CD4-positive, alpha-beta T cell treated with Interleukin-4 for 4 hours (primary cell): ENCODE measurements at regions not wholly inside any gene's neighbourhood (a gene's known extent, or its start where the extent isn't known, plus 50 kb on each side); places are given as distances from the start of the nearest gene placed in this dataset.

Experiments
- DNase-seq: peaks from one replicate; pipeline ENCODE4 v3.0.0-alpha.2; 2020

DNA sequence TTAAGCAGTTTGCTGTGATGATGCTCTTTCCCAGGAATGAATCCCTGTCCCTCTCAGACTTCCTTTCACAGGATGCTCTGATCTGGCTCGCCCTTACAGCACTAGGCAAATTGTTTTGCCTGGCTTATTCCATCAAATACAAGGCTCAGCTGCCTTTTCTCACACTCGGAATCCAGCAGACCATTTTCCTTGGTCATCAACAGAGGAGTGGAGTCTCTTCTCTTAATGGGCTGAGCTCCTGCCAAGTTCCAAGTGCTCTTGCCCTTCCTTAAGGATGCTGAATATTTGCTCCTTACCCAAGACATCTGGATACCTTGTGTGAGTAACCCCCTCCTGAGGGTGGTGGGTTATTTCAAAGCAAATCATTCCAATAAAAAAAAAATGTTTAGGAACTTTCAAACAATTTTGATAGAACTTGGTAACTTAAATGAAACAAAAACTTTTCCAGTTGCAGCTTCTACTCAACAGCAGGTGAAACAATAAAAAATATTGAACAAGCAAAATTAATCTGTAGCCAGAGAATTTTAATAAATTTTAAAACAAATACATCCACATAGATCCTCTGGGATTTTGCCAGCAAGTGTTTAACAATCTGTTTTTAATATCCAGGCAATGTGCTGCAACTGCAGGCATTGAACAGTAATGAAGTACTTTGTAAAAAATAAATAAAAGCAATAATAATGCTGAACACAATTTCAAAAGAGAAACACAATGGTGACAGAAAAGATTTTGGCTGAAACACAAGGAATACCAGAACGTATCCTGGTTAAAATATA is 264.0 kb upstream of the FAR2 start:
- DNase-seq, result no peak

DNA sequence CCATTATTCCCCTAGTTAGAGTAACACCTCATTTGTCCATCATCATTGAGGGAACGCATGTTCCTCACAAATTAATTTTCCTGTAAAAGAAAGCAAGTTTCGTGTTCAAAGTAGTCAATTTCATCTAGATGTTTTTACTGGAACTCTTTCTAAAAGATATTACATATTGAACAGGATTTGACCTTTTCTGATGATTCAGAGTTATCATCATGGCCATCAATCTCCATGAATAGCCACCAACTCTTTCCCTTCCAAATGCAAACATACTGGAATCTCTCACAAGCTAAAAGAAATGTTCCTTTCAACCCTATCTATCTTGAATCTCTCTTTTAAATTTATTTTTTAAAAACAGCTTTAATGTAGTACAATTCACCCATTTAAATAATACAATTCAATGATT is 263.1 kb upstream of the FAR2 start:
- DNase-seq, result no peak

DNA sequence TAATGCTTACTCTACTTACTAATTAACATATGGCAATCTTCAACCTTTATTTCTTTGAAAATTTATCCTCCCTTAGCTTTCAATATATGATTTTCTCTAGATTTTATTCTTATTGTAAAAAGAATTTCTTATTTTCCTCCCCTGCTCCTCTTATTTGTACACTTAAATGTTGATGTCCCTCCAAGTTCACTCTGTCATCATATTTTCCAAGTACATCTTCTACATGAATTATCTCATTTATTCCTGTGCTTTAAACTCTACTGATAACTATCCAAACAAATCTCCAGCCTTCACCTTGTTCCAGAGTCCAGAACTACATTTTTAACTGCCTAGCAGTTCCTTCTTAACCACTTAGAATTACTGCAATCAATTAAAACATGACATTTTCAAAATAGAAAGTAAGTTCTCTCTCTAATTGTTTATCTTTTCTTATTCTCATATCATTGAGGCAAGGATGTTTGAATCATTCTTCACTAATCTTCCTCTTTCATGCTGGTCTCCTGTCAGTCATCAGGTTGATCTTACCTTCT is 261.6 kb upstream of the FAR2 start:
- no peak for DNase-seq

DNA sequence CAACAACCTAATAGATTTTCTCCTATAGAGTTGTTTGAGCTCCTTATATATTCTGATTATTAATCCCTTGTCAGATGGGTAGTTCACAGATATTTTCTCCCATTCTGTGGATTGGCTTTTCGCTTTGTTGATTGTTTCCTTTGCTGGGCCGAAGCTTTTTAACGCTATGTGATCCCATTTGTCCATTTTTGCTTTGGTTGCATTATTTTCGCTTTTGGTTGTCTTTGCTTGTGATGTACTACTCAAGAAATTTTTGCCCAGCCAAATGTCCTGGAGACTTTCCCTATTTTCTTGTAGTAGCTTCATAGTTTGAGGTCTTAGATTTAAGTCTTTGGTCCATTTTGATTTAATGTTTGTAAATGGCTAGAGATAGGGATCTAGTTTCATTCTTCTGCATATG is 258.4 kb upstream of the FAR2 start:
- DNase-seq, result no peak

DNA sequence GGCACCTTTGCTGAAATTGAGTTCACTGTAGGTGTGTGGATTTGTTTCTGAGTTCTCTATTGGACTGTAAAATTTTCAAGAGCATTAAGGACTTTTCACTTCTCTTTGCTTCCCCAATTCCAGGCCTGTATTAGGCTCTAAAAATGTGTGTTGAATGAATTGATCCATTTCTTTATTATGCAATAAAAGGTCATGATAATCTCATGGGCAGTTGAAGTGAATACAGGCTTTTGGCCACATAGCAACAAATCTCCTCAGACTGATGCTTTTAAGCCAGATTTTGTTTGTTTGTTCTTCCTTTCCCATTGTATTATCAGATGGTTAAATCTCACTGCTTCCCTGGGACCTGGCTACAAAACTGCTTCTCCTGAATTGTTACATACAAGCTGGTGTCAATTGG is 258.0 kb upstream of the FAR2 start:
- no peak for DNase-seq

DNA sequence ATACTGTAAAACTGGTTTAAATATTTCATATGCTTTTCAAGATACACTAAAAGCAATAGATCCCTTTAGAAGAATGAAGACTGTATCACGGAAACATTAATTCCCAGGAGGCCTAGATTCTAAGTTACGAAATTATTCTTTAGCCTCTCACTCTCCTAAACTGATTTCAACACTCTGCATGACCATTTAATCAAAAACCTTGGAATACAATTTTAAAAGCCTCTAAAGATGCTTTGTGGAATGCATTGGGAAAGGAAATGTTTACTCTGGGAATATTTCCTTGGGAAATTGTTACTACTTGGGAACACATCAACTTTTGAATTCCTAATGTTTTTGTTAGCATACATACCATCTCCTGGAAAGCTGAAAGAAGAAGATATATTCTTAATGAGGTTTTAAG is 255.7 kb upstream of the FAR2 start:
- no peak for DNase-seq

DNA sequence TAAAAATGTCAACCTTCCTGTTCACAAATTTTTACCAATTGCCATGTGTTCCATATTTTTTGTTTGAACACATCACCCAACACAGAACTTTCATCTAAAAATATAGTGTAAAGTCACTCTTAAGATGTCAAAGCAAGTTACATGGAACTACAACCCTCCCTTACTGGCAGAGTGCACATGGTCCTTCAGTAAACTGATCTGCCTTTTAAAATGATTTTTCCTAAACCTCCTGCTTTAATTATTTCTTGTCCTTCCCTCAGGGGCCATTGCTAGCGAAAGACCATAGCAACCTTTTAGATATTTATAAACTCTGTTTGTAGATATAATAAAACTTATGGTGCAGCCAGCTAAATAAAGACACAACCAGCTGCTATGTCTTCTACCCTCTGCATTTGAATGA is 255.2 kb upstream of the FAR2 start:
- DNase-seq, result no peak

DNA sequence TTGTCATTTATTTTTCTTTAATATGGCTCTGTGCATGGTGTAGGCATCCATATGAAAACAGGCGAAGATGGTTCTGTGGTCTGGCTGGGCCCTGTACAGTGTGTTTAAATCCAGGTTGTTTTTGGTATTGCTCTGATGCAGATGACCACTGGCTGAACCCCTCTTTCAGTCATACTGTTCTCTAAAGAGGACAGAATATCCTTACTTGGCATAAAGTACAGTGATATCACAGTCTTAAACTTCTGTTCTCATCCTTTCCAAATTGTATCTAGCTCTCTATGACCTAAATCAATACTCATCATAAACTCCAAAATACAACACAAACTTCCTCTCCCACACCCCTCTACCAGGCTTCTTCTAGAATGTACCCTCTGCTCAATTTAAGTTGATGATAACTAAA is 252.7 kb upstream of the FAR2 start:
- no peak for DNase-seq

DNA sequence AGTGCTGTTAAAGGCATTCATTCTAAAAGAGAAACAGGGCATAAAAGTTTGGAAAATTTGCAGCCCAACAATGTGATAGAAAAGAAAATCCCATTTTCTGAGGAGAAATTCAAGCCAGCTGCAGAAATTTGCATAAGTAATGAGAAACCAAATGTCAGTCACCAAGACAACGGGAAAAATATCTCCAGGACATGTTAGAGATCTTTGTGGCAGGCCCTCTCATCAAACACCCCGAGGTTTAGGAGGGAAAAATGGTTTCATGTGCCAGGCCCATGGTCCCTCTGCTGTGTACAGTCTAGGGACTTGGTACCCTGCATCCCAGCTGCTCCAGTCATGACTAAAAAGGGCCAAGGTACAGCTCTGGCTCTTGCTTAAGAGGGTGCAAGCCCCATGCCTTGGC is 251.0 kb upstream of the FAR2 start:
- no peak for DNase-seq

DNA sequence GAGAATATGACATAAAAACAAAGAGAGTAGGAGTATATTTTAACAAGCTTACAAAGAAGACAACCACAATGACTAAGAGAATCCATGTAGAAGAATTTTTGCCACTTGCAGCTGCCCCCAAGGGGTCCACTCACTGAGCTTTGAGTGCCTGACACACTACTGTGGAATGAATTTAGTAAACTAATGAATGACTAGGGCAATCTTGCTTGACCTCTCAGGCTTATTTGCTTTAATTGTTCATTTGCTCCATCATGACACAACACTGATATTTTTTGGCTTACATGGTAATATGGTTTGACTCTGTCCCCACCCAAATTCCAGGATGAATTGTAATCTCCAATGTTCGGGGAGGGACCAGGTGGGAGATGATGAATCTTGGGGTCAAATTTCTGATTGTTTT is 249.1 kb upstream of the FAR2 start:
- DNase-seq, result no peak

DNA sequence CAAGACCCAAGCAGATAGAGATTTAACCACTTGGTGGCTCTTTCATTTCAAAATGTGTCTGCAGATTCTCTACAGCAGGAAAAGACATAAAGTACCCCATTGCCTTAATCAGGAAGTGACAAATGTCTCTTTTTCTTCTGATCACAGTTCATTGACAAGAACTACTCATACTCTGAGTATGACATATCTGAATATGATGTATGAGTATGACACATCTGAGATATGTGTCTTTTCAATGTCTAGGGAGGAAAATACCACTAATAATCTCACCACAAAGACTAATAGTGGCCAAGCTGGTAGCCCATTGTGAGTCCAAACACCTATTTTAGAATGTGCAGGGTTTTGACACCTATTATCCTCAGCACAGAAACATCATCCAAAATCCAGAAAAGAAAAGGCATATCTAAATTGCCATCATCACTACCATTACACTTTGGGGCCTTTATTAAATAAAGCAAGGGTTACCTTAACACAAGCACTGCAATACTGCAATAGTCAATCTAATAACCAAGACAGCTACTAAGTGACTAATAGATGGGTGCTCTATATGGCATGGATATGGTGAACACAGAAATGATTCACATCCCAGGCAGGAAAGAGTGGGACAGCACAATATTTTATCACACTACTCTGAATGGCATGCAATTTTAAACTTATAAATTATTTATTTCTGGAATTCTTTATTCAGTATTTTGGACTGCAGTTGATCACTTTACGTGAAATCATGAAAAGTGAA is 243.7 kb upstream of the FAR2 start:
- no peak for DNase-seq

DNA sequence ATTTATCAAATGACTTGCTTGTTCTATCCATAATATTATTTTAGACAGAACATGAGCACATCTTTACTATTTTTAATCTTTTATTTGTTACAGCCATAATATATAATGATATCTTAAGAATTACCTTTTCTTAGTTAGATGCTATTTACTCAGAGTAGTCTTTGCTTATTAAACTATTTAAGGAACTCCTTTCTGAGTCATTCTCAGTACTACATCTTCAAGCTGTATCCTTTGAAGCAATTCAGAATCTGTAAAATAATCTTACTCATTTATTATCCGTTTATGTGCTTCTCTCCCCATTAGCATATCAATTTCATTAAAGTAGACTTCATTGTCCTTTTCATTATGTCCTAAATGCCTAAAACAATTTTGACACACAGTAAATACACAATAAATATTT is 240.4 kb upstream of the FAR2 start:
- DNase-seq, result no peak

DNA sequence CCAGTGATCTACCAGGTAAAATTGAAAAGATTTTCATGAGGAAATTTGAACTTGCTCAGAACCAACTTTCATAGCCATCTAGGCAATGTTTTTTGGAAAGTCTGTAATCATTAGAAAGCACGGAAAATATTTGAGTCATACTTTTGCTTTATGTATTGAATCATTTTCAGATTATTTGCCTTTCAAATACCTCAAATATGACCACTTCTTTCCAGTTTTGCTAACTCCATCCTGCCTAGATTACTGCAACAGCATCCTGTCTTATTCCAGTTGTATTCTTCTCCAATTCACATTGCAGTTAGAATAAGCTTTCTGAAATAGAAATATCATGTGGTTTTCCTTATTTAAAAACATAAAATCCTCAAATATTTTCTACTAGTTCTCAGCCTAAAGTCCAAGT is 239.8 kb upstream of the FAR2 start:
- no peak for DNase-seq

DNA sequence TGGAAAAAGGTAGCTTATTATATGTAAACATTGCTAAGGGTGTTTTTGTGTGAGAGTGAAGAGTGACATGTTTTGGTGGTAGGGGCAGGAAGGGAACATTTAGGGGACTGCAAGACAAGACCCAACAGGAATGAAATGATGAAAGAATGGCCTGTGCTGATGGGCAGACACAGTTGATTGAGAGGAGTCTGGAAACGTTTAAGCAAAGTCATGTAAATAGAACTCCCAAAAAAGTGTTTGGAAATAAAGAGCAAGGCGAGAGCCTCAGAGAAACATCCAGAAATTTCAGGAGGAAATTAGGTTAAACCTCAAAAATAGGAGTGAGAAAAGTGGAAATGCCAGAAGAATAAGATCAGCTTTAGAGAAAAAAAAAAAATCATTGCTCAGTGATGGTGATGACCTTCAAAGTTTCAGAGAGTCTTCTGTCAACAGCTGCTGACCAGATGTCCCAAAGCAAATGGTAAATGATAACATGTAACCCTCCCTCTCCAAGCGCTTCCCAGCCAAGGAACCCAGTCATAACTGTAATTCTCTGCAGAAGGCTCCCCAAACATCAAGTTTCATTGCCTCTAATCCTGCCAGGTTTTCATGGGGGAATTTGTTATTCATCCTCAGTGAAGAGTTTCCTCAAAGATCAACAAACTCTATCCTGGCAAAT is 223.2 kb upstream of the FAR2 start:
- no peak for DNase-seq

DNA sequence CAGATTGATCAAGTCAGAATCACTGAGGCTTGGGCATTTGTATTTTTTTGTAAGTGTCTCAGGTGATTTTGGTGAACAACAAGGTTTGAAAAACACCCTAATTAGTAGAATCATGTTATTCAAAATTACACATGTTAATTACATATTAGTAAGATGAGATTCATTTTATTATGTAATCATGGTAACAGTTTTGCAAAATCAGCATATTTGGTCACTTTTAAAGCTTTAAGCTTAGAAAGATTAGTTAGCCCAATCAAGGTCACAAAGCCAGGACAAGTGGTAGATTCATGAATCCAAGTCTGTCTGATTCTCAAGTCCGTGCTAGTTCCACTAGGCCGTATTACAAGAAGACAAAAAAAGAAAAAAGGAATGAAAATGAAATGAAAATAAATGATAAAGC is 218.4 kb upstream of the FAR2 start:
- no peak for DNase-seq

DNA sequence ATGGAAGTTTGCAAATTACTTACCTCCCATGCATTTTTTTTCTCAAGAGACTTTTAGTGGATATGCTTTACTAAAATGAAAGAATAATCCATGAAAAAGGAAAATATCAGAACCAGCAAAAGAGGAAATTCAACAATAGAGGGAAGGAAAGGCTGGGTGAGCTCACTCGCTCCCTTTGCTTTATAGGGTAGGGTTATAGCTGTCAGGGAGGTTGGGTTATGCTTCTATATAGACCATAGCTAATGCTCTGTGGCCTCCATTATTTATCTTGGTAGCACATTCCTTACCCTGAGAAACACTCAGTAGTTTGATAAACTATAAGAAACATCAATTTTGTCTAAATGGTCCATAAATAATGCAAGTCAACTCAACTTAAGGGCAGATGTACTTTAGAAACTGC is 215.9 kb upstream of the FAR2 start:
- DNase-seq, result no peak

DNA sequence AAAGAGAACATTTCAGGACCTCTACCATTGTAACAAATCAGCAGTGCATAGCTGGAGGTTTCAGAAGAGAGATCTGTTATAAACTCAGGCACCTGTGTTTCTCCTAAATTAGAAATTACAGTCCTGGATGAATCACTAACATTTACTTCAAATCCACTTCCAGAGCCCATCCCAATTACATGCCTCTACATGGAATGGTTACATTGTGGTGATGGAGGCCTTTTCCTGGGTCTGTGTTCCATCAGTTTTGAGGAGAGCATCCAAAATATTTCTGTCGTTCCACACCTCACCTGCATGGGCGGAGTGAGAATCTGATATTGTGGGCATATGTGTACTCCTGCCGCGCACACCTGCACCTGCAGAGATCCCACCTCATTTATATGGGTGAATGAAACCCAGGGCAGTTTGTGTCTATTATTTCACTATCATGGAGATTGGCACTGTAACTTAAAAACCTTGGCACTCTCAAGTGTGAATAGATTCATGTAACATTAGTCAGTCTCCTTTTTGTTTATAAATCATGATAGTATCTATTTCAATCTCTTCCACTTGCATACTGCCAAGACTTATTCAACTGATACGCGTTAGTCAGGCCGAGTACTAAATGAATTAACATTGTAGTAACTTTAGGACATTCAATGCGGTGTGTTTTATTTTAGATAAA is 215.1 kb upstream of the FAR2 start:
- DNase-seq, result no peak

DNA sequence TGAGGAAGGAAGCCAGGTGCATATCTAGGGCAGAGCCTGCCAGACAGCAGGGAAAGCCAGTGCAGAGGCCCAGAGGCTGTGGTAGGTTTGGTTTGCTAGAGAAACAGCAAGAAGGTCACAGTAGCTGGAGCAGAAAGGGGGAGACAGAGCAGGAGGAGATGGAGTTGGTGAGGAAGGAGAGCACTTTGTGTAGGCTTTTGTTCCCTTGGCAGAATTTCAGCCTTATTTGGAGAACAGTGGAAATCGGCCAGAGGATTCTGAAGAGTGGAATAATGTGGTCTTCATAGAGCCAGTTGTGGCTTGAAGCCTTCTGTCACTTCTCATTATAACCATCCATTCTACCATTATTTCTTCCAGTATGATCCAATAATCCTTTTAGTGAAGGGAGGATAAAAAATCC is 212.9 kb upstream of the FAR2 start:
- no peak for DNase-seq

DNA sequence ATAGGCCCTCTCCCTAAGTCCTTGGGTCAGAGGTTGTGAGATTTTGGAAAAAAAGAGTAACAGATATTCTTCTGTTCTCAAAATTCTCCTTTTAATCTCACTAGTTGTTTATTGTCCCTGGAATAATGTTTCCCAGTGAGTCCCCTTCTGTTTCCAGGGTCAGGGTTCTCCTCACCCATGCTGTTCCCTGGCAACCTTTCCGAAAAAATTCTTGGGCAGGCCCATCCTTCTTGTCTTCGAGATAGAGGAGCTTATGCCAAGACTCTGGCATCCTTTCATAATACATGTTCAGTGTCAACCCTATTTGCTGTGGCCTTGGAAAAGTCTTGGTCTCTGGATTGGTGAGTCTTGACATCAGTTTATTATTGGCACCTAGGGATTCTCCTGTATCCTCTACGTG is 212.4 kb upstream of the FAR2 start:
- no peak for DNase-seq

DNA sequence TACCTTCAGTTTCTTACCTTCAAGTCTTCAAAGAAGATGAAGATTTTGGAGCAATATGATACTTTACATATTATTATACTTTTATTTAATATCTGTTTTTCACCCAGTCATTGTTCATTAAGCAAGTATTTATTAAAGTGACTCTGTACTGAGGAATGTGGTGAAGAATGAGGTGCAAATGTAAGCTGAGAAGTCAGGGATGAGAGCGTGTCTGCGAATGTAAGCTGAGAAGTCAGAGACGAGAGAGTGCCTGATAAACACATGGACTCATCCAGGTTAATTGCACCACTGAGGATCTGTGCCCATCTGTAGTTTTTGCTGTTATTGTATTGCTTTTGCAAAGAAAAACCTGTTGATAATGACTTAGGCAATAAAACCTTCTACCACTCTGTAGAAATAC is 211.9 kb upstream of the FAR2 start:
- no peak for DNase-seq

DNA sequence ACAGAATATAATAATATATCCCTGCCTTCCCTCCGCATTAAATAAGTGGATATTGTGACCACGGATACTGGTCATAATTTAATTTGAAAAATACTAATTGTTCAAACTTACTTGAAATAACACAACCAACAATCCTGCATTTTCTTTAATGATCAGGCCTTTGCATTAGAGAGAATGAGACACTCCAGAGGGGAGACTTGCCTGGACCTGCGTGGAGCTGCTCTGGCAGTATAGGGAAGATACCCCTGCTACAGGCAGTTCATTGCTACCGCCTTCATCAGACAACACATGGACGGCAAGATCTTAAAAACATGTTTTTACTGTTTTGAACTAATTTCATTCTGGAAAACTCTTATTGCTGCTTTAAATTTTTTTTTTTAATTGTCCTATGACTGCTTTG is 211.0 kb upstream of the FAR2 start:
- no peak for DNase-seq

DNA sequence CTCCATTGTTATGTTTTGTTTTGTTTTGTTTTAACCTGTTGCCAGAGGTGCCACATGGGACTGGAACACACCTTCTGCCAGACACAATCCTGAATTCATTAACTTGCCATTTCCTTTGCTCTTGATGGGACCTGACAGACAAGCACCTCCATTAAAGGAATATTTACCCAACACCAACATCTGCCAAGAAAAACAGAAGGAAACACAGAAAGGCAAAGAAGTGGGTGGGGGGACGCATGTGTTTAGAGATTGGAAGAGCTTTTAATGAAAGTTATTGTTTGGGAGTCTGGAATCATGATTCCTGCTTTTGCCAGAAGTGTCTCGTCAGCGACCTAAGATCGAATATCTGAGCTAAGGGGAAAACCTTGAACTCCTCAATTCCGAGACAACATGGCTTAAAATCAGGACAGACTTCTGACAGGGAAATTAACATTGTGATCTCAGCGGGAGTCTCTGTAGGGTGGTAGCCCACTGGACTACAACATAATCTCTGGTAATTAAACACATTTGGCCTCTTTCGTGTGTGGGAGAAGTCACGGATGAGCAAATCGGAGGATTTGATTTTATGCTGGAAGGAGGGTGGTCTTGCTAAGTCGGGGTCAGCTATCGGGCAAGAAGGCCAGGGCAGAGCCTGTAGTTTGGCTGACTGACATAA is 210.4 kb upstream of the FAR2 start:
- no peak for DNase-seq

DNA sequence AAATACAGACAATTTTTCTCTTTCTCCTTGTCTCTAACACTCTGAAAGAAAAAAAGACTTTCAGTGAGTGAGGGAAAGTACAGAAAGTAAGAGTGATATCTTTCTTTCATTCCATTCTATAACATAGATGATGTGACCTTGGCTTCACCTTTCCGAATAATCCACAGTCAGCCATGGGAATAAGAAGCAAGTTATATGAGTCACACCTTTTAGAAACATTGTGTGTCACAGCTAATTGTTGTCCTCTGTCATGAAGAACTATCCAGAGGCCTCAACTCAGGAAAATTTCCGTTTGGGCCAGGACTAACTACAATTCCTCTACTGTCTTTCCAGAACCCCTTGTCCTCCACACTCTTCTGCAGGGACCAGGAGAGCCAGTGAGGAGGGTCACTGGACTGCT is 209.7 kb upstream of the FAR2 start:
- DNase-seq, result no peak
